Activated B cell treated with CpG ODN at 0.5 μM for 24 hours (primary cell): ENCODE measurements at regions not wholly inside any gene's neighbourhood (a gene's known extent, or its start where the extent isn't known, plus 50 kb on each side); places are given as distances from the start of the nearest gene placed in this dataset.

Experiments used
- ATAC-seq: fragments of 200-7000 bp; cut with Tn5 transposase; one replicate; pipeline ENCODE4 v1.10.0; 2021; ENCODE audit warnings: low read depth, mild to moderate bottlenecking, moderate library complexity
- CTCF ChIA-PET: fragments of 350-600 bp; sonication (Branson Sonifier 250); formaldehyde crosslinking; loops from one replicate; lab custom pipeline; 2021; ENCODE audit warnings: antibody characterized with exemption; lab: Charles Lee
- POLR2A ChIA-PET: fragments of 350-600 bp; sonication (Branson Sonifier 250); formaldehyde crosslinking; loops from one replicate; lab custom pipeline; 2021; ENCODE audit warnings: antibody characterized with exemption; lab: Charles Lee
- DNase-seq: peaks from one replicate; pipeline ENCODE4 v3.0.0; 2022
- H3K27ac Mint-ChIP-seq: one replicate; pipeline ENCODE4 v1.8.0; 2020; ENCODE audit warnings: mixed read lengths
- H3K27me3 Mint-ChIP-seq: one replicate; pipeline ENCODE4 v1.8.0; 2021; ENCODE audit warnings: mixed read lengths
- H3K36me3 Mint-ChIP-seq: one replicate; pipeline ENCODE4 v1.8.0; 2021; ENCODE audit warnings: low read depth, mixed read lengths
- H3K4me1 Mint-ChIP-seq: one replicate; pipeline ENCODE4 v1.8.0; 2021; ENCODE audit warnings: mixed read lengths
- H3K4me3 Mint-ChIP-seq: one replicate; pipeline ENCODE4 v1.8.0; 2020; ENCODE audit warnings: mild to moderate bottlenecking, mixed read lengths
- H3K9me3 Mint-ChIP-seq: one replicate; pipeline ENCODE4 v1.8.0; 2020; ENCODE audit warnings: mixed read lengths
- intact Hi-C: fragments of 100-400 bp; cut with micrococcal nuclease; formaldehyde crosslinking; loops from one replicate; pipeline ENCODE4 v1.15.1; 2024
- TF ChIP-seq, protein P1 (sequence below): fragments of 200-600 bp; IDR thresholded peaks from one replicate; pipeline ENCODE4 v1.8.0; 2022; ENCODE audit warnings: antibody characterized with exemption, mild to moderate bottlenecking

DNA sequence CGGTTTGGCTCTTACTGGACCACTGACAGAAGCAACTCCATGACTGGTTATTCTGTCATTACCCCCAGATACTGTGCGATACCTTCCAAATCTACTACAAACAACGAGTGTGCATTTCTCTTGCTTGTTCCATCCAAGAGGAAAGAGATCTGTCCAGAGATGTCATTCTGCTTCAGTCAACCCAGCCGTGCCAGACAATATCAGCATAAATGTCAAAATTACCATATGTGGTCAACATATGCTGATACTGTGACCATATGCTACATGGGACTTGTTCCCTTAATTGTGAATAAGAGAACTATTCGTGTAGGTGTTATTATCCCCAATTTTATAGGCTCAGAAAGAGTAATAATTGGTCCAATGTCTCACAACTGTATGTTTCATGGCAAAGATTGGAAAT, 143.2 kb upstream of the PRSS1 start:
- Mint-ChIP-seq H3K27me3 (peaks cover 42% of the 10 kb centered on the region), H3K9me3 (no peaks in the 10 kb centered on the region), H3K4me3 (no peak overlapping the region), H3K4me1 (peaks cover 3% of the 10 kb centered on the region), H3K36me3 (no peaks in the 10 kb centered on the region), H3K27ac (no peak overlapping the region)
- TF ChIP-seq, protein P1, sequence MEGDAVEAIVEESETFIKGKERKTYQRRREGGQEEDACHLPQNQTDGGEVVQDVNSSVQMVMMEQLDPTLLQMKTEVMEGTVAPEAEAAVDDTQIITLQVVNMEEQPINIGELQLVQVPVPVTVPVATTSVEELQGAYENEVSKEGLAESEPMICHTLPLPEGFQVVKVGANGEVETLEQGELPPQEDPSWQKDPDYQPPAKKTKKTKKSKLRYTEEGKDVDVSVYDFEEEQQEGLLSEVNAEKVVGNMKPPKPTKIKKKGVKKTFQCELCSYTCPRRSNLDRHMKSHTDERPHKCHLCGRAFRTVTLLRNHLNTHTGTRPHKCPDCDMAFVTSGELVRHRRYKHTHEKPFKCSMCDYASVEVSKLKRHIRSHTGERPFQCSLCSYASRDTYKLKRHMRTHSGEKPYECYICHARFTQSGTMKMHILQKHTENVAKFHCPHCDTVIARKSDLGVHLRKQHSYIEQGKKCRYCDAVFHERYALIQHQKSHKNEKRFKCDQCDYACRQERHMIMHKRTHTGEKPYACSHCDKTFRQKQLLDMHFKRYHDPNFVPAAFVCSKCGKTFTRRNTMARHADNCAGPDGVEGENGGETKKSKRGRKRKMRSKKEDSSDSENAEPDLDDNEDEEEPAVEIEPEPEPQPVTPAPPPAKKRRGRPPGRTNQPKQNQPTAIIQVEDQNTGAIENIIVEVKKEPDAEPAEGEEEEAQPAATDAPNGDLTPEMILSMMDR: no peak
- ChIA-PET CTCF (interaction anchor here (7.8 kb wide), 1 partner anchor 397 kb away, joined by 70 read pairs; no protein-coding TSS in a partner anchor), POLR2A (no interaction called here)
- ATAC-seq: no peak
- intact Hi-C loops: no loop called here
- DNase-seq: no peak

DNA sequence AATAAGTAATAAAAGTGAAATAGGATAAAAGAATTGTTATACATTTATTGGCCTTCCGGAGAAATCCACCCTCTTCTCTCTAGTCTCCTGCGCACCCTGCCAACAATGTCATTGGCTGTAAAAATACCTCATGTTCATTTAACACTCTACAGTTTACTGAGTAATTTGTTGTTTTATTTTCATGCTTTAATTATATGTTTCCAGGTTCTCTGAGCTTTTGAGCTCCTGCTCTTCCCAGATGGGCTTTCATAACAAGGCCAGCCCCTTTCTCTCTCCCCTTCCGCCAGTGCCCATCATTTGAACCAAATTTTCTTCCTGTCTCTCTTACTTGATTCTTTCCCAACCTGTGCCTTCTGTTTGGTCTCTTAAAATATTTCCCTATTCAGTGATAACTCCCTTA, 144.6 kb upstream of the PRSS1 start:
- intact Hi-C loops: loop anchor here (1.0 to 2.0 kb wide), 4 partner anchors 179 to 610 kb away; no protein-coding TSS in a partner anchor
- ChIA-PET CTCF (interaction anchor here (0.6 to 7.8 kb wide), 13 partner anchors 10 to 612 kb away, joined by 3 to 70 read pairs (median 5); no protein-coding TSS in a partner anchor), POLR2A (no interaction called here)
- peaks cover 35% of the 10 kb centered on the region for H3K27me3 Mint-ChIP-seq
- no peak for DNase-seq
- no peak overlapping the region for H3K4me3 Mint-ChIP-seq
- no peak overlapping the region for H3K27ac Mint-ChIP-seq
- no peak for ATAC-seq
- no peaks in the 10 kb centered on the region for H3K9me3 Mint-ChIP-seq
- TF ChIP-seq, protein P1: no peak
- H3K36me3 Mint-ChIP-seq: no peaks in the 10 kb centered on the region
- peaks cover 3% of the 10 kb centered on the region for H3K4me1 Mint-ChIP-seq

DNA sequence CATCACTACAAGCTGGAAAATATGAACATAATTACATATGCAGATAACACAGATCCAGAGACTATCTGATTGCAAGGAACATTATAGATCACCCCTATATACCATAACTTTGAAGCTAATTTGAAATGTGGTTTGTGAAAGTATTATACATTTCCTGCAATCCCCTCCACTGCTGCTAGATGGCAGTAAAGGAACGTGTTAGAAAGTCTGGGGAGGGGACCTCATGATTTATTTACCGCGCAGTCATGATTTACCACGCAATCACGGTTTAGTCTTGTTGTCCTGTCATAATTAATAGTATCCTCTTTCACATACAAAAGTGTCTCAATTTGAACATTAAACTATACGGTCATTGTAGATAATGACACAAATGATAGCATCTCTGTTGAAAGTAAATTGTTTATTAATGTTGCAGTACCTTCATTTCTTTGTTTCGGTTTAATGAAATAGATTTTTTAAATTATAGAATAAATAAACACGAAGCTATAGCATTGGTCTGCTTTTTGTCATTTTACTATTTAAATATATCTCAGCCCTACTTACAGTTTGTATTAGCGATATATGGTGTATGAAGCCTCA, 145.3 kb upstream of the PRSS1 start:
- no peak for DNase-seq
- no peak overlapping the region for H3K27ac Mint-ChIP-seq
- intact Hi-C loops: loop anchor here (1.0 to 2.0 kb wide), 4 partner anchors 179 to 611 kb away; no protein-coding TSS in a partner anchor
- no peak overlapping the region for H3K4me3 Mint-ChIP-seq
- H3K4me1 Mint-ChIP-seq: peaks cover 3% of the 10 kb centered on the region
- TF ChIP-seq, protein P1: peak; percentile 64
- peaks cover 35% of the 10 kb centered on the region for H3K27me3 Mint-ChIP-seq
- no peak for ATAC-seq
- ChIA-PET POLR2A (interaction anchor here (1.0 to 1.1 kb wide), 2 partner anchors 208 to 398 kb away, joined by 4 read pairs; no protein-coding TSS in a partner anchor), CTCF (interaction anchor here (0.6 to 7.8 kb wide), 23 partner anchors 10 to 628 kb away, joined by 3 to 70 read pairs (median 4); no protein-coding TSS in a partner anchor)
- H3K9me3 Mint-ChIP-seq: no peaks in the 10 kb centered on the region
- H3K36me3 Mint-ChIP-seq: no peaks in the 10 kb centered on the region

GRCh38 chr7:142602756-142603155, 146.5 kb upstream of the PRSS1 start:
- Mint-ChIP-seq H3K27ac (no peak overlapping the region), H3K4me1 (peaks cover 3% of the 10 kb centered on the region), H3K4me3 (no peak overlapping the region), H3K9me3 (no peaks in the 10 kb centered on the region), H3K36me3 (no peaks in the 10 kb centered on the region), H3K27me3 (peaks cover 42% of the 10 kb centered on the region)
- CTCF ChIA-PET: interaction anchor here (1.9 to 7.8 kb wide), 2 partner anchors 401 to 612 kb away, joined by 12 to 70 read pairs; no protein-coding TSS in a partner anchor
- ATAC-seq: peak; percentile 21
- TF ChIP-seq, protein P1: no peak
- intact Hi-C loops: no loop called here
- POLR2A ChIA-PET: interaction anchor here (1.1 kb wide), 1 partner anchor 400 kb away, joined by 4 read pairs; no protein-coding TSS in a partner anchor
- no peak for DNase-seq

GRCh38 chr7:142602183-142602582, 147.1 kb upstream of the PRSS1 start:
- no peak overlapping the region for H3K4me3 Mint-ChIP-seq
- ATAC-seq (no peak), DNase-seq (no peak)
- ChIA-PET CTCF (interaction anchor here (7.8 kb wide), 1 partner anchor 401 kb away, joined by 70 read pairs; no protein-coding TSS in a partner anchor), POLR2A (no interaction called here)
- H3K36me3 Mint-ChIP-seq: no peaks in the 10 kb centered on the region
- intact Hi-C loops: no loop called here
- H3K9me3 Mint-ChIP-seq: no peaks in the 10 kb centered on the region
- H3K4me1 Mint-ChIP-seq: peaks cover 3% of the 10 kb centered on the region
- H3K27me3 Mint-ChIP-seq: peaks cover 47% of the 10 kb centered on the region
- H3K27ac Mint-ChIP-seq: no peak overlapping the region
- TF ChIP-seq, protein P1: no peak
